ENCODE measurements at regions not wholly inside any gene's neighbourhood (a gene's known extent, or its start where the extent isn't known, plus 50 kb on each side); places are given as distances from the start of the nearest gene placed in this dataset.

DNA sequence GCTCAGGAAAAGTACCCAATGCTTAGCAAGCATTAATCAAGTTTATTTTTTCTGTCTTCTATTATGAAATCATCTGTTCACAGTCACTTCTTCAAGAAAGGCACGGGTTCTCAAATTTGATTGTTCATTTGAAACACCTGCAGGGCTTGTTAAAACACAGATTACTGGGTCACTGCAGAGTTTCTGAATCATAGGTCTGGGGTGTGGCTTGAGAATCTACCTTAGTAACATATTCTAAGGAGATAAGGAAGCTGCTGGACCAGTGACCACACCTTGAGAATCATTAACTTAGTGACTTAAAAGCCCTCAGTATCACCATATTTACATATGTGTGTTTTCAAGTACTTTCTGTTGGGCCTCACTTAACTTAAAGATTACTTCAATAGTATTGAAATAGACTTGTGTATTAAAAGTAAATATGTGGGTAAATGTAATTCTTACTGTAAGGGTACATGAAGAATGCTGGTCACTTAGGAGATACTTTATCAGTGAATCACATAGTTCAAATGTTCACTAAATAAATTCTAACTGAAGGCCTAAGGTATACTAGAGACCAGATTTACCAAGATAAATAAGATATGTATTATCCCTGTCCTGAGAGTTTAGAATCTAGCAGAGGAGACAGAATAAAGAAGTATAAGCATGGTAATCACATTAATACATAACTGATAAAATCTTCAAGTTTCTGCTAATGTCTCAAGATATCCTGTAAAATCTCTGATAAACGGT lies 1342.1 kb upstream of the C9orf72 start:
- FAIRE-seq (no peak), DNase-seq (ENCODE audit: low read depth, low spot score) (no peak), ATAC-seq (no peak; the same call in 2 of the 3 replicates)
- ChIA-PET POLR2A (no interaction called here), CTCF (no interaction called here), SMC1A (ENCODE audit: uncharacterized antibody, unreplicated experiment) (no interaction called here), RAD21 (ENCODE audit: unreplicated experiment) (no interaction called here)
- in situ Hi-C loops (cut with MboI), result no loop called here
- Histone ChIP-seq H3K4me2 (ENCODE audit: control insufficient read depth, insufficient read depth) (no peak overlapping the region), H3K4me1 (ENCODE audit: control insufficient read depth, insufficient read depth, low read length) (no peaks in the 10 kb centered on the region), H2AFZ (ENCODE audit: control insufficient read depth, low read depth, low read length) (no peak overlapping the region), H3K79me2 (ENCODE audit: control insufficient read depth, insufficient read depth, low read length) (no peaks in the 10 kb centered on the region), H3K27ac (ENCODE audit: control insufficient read depth, insufficient read depth) (no peak overlapping the region), H3K4me3 (no peak overlapping the region), H3K27me3 (replicated peaks in 1 of 2; ENCODE audit: control insufficient read depth in 2 of 2, insufficient read depth in 2 of 2, low read length in 1 of 2) (no peaks in the 10 kb centered on the region), H3K9ac (ENCODE audit: control insufficient read depth, insufficient read depth, low read length) (no peak overlapping the region), H3K9me3 (replicated peaks; ENCODE audit: control insufficient read depth, insufficient read depth, low read length) (no peaks in the 10 kb centered on the region), H4K20me1 (ENCODE audit: control insufficient read depth, insufficient read depth) (no peaks in the 10 kb centered on the region), H3K36me3 (ENCODE audit: control insufficient read depth in 2 of 2, insufficient read depth in 2 of 2, low read length in 1 of 2) (no peaks in the 10 kb centered on the region)
- BruUV-seq (replicated peaks), result no TSS peak
- intact Hi-C loops (cut with micrococcal nuclease; ENCODE audit: unreplicated experiment), result no loop called here
- TF ChIP-seq SREBF1 (IDR thresholded peaks at IDR 0.05; ENCODE audit: low read length), result no peak
- no peak for TF ChIP-seq BRCA1 (IDR thresholded peaks at IDR 0.05; ENCODE audit: low read depth, low read length)
- TF ChIP-seq PRDM15 (CRISPR knock-in tag; IDR thresholded peaks at IDR 0.05), result no peak
- TF ChIP-seq JUNB (IDR thresholded peaks at IDR 0.05), result no peak
- no peak for TF ChIP-seq IKZF2 (IDR thresholded peaks at IDR 0.05)
- TF ChIP-seq GABPA (IDR thresholded peaks at IDR 0.05; ENCODE audit: low read depth), result no peak
- no peak for TF ChIP-seq USF2 (IDR thresholded peaks at IDR 0.05; ENCODE audit: borderline replicate concordance, low read depth, low read length)
- TF ChIP-seq LARP7 (IDR thresholded peaks at IDR 0.05), result no peak
- TF ChIP-seq SP1 (IDR thresholded peaks at IDR 0.05; ENCODE audit: low read depth, low read length), result no peak
- WGBS (ENCODE audit: insufficient coverage, insufficient replicate concordance, low lambda C conversion rate, missing lambda C conversion rate), result 33% methylated on average over 2 of the region's 2 CpGs
